ENCODE measurements at regions not wholly inside any gene's neighbourhood (a gene's known extent, or its start where the extent isn't known, plus 50 kb on each side); places are given as distances from the start of the nearest gene placed in this dataset. TPM values are rescaled to one million over a fixed set of nuclear protein-coding genes. Genes with fewer than 3 reads are reported as not detected.

Small RNA genes lying in the stretch of these regions (small RNA-seq; reads per million reads assigned to genes)
- not detected for gene AC098590.2 (ENCODE audit: low replicate concordance)
- gene RN7SL193P (ENCODE audit: low replicate concordance) = not detected
